NCI-H2227 treated with DMSO at 0.1 percent for 48 hours (cell line): ENCODE measurements at regions not wholly inside any gene's neighbourhood (a gene's known extent, or its start where the extent isn't known, plus 50 kb on each side); places are given as distances from the start of the nearest gene placed in this dataset.
A peak's percentile ranks its signal among the peaks of the same experiment; 100 is the strongest.
"Not testable (repeated sequence)": the region's sequence is repeated elsewhere in the genome, so short reads cannot be mapped to it uniquely, and the experiment has no call there.

Source experiments
- DNase-seq: peaks from one replicate; lab custom pipeline; 2025; lab: John Stamatoyannopoulos, UW

- no peak for DNase-seq
Observed at GRCh38 chr16:73955702-73956101, 340.9 kb upstream of the PSMD7 start.

- no peak for DNase-seq
Observed at GRCh38 chr16:73955255-73955654, 341.4 kb upstream of the PSMD7 start.

DNA sequence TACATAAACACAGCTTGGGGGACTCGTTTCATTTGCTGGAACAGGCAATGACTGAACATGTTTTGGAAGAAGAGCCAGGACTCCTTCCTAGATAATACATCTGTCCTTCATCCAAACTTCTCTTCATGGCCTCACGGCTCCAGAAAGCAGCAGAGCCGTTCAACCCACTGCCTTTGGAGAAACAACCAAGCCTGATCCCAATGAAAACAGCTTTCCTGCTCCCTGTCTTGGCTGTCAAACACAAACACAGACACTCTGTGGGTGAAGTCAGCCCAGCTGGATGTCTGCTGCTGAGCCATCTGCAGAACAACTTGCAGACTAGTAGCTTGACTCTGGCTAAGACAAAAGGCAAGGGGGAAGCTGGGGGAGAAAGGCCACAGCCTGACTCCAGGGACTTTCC lies 345.1 kb upstream of the PSMD7 start:
- DNase-seq = no peak

- no peak for DNase-seq
Observed at GRCh38 chr16:73949574-73950320, 346.9 kb upstream of the PSMD7 start.

DNA sequence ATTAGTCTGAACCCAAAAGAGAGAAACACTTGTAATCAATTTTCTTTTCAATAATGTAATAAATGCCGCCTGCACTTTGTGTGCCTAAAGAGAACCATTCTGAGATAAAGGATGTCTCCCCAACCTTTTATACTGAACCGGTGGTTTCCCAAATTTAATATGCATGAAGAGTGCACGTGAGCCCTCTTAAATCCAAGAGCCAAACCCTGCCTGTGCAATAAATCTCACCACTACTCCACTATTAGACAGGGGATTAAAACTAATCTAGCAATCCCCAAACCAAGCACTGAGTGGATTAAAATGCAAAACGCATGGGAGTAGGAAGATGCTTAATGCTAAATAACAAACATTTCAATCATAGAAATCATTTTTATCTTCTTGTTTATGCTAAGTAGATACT lies 351.0 kb upstream of the PSMD7 start:
- no peak for DNase-seq

GRCh38 chr16:73943184-73943583 lies 353.4 kb upstream of the PSMD7 start:
- not testable (repeated sequence) for DNase-seq

- DNase-seq = not testable (repeated sequence)
Observed at GRCh38 chr16:73940786-73941185, 355.8 kb upstream of the PSMD7 start.

DNA sequence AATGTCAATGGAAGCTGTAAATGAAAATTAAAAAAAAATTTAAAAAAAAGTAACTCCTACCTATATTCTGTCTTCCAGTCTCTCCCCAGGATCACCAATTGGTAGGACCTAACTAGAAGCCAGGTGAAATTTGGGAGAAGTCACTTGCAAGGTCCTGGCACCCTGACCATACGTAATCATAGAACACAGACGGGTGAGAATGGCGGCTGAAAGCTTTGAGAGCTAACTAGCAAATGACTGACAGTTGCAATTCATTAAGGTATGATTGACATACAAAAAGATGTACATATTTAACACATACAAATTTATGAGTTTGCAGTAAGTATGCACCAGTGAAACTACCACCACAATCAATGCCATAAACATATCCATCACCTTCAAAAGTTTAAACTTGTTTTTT lies 372.7 kb upstream of the PSMD7 start:
- DNase-seq = no peak

- DNase-seq = no peak
Observed at GRCh38 chr16:73921295-73921694, 375.3 kb upstream of the PSMD7 start.

- DNase-seq = no peak
Observed at GRCh38 chr16:73916829-73917594, 379.6 kb upstream of the PSMD7 start.

- no peak for DNase-seq
Observed at GRCh38 chr16:73915935-73916334, 380.7 kb upstream of the PSMD7 start.

GRCh38 chr16:73915140-73915539 lies 381.5 kb upstream of the PSMD7 start:
- DNase-seq = peak; percentile 3

- DNase-seq = no peak
Observed at GRCh38 chr16:73912850-73913249, 383.8 kb upstream of the PSMD7 start.

DNA sequence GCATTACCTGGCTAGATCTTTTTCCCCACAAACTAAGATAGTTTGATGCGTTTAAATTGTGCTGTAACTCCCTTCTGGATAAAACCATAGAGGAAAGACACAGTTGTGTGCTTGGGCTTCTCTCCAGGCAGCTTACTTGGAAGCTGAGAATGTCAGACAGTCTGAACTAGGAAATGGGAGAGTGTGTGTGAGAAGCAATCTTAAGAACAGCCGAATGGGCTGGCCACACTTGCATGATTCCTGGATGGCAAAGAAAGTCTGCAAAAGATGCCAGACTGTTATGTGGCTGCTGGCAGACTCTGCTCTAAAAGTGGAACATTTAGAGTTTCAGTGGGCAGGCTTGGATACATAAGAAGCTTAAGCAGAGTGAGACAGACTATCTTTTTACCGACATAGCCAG lies 384.3 kb upstream of the PSMD7 start:
- DNase-seq = no peak

GRCh38 chr16:73909529-73910035 lies 387.0 kb upstream of the PSMD7 start:
- DNase-seq = no peak

DNA sequence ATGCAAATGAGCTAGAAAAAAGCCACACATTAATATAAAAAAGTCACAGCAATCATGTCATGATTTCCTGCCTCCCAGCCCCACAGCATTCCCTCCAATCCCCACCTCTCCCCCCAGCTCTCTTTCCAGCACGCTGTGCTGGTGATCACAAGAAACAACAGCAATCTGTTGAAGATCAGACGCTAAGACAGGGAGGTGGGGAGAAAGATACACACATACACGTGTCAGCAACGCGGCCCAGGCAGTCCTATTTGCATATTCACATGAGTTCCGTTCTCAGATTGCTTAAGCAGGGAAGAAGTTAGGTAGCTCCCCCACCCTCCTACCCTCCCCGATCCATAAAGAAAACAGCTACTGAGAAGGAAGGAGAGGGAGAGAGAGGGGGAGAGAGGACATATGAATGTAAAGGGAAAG lies 405.5 kb upstream of the PSMD7 start:
- DNase-seq = peak; percentile 46

DNA sequence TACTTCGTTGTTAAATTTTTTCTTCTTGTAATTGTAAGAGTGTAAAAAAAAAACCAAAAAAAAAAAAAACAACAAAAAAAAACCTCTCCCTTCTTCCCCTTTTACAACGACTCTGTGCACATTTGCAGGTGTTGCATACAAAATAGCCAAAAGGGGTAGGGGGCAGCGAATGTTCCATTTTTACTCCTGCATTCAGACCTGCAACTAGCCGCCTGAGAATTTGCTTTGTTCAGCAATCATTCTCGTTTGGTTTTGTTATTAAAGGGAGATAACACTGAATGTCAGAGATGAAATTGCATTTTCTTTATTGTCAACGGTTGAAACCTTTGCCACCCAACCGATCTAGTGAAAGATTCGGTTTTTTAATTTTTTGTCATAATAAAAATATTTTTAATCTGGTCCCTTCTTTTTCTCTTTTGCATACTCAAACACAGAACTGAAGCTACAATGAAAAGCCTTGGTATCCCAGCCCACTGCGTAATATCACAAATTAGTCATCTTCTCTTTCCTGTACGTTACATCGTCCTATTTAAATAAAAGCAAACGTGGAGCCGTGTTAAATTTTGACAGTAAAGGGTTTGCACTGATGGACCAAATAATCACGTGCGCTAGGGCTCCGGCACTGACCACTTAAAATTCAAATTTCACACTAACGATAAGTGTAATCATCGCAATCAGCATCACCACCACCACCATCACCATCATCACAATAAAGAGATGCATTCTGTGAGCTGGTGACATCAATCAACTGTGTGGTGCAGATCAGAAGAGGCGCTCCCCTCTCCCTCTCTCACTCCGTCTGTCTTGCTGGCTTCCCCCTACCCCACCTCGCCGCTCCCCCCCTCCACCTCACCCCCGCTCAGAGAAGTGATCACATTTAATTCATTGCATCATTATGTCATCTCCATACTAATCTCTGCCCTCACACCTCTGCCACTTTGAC lies 406.2 kb upstream of the PSMD7 start:
- peak; percentile 26 for DNase-seq

DNA sequence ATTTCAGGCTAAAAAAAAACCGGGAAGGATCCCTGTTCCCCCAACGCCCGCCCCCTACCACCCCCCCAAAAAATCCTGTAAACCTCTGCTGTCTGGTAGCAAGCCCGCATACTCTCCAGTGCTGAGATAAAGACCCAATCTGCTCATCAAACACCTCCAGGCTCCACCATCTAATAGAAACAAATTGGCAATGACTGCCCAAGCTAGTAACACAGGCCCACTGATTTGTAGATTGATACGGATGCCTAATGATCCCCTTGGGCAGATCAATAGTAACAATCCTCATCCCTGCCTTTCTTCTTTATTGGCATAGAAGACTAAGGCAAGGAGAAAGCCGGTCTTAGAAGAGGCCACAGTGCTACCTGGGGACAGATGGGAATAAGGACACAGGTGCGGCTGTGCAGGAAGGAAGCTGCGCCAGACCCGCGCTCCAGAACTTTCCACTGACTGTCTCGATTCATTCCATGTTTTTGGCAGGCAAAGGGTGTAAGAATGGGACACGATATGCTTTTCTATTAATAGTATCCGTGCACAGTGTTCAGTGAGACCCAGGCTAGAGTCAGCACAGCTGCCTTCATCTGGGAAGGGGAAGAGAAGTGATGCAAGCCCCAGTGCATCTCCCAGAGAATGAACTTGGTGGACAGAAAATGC lies 407.6 kb upstream of the PSMD7 start:
- no peak for DNase-seq

GRCh38 chr16:73887911-73888310 lies 408.7 kb upstream of the PSMD7 start:
- no peak for DNase-seq

DNA sequence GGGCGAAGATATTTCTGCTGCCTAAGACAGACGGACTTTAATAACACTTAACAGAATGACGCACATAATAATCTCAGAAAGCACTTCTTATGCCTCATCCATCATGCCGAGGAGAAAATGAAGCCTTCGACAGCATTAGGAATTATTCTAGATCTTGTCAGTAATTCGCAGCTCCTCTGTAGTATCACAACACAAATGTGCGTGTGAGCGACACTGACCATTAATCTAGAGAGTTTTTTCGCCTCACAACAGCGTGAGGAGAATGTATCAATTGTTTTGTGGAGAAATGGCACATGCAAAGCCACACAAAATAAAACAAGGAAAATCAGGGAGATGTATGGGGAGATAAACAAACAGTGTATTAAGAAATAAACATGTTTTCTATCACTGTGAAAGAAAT lies 410.2 kb upstream of the PSMD7 start:
- DNase-seq = peak; percentile 60

DNA sequence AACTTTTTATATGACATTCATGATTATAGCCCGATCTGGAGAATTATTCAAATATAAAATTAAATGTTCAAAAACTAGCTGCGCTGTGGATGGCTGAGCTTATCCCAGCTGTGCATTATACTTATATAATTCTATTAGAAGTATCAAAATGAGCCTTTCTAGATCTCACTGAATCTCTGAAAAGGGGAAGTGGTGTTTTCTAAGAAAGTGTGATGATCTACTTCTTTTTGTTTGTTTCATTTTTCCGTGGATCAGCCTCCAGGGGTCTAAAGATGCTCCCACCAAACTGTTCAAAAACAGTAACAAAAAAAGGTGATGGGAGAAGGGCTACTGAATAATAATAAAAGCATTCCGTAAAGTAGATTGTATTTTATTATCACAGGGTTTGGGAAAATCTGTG lies 411.3 kb upstream of the PSMD7 start:
- no peak for DNase-seq

- DNase-seq = no peak
Observed at GRCh38 chr16:73883841-73884240, 412.8 kb upstream of the PSMD7 start.
